ENCODE measurements at regions not wholly inside any gene's neighbourhood (a gene's known extent, or its start where the extent isn't known, plus 50 kb on each side); places are given as distances from the start of the nearest gene placed in this dataset.

- intact Hi-C loops (cut with micrococcal nuclease; ENCODE audit: unreplicated experiment) = no loop called here
- WGBS (ENCODE audit: insufficient coverage, insufficient replicate concordance, low lambda C conversion rate, missing lambda C conversion rate) = 51% methylated on average over 5 of the region's 6 CpGs
- no peaks in the 10 kb centered on the region for H3K36me3 ChIP-seq (ENCODE audit: control insufficient read depth in 2 of 2, insufficient read depth in 2 of 2, low read length in 1 of 2)
- H3K4me3 ChIP-seq = no peak overlapping the region
- ChIA-PET SMC1A (ENCODE audit: uncharacterized antibody, unreplicated experiment) (interaction anchor here (1.4 kb wide), 1 partner anchor 13 kb away, joined by 4 read pairs; no protein-coding TSS in a partner anchor), CTCF (interaction anchor here (0.6 kb wide), 1 partner anchor 81 kb away, joined by 4 read pairs; no protein-coding TSS in a partner anchor), RAD21 (ENCODE audit: unreplicated experiment) (interaction anchor here (1.1 kb wide), 1 partner anchor 13 kb away, joined by 3 read pairs; no protein-coding TSS in a partner anchor), POLR2A (no interaction called here)
- no peaks in the 10 kb centered on the region; a peak in 2 of 4 replicates for H3K27me3 ChIP-seq (replicated peaks in 1 of 2; ENCODE audit: control insufficient read depth in 2 of 2, insufficient read depth in 2 of 2, low read length in 1 of 2)
- no TSS peak for BruUV-seq (replicated peaks)
- H3K9me3 ChIP-seq (replicated peaks; ENCODE audit: control insufficient read depth, insufficient read depth, low read length) = no peaks in the 10 kb centered on the region
- no peak overlapping the region for H3K9ac ChIP-seq (ENCODE audit: control insufficient read depth, insufficient read depth, low read length)
- H3K27ac ChIP-seq (ENCODE audit: control insufficient read depth, insufficient read depth) = no peak overlapping the region
- H3K4me2 ChIP-seq (ENCODE audit: control insufficient read depth, insufficient read depth) = no peak overlapping the region
- in situ Hi-C loops (cut with MboI) = no loop called here
- H3K79me2 ChIP-seq (ENCODE audit: control insufficient read depth, insufficient read depth, low read length) = no peaks in the 10 kb centered on the region
- FAIRE-seq (no peak), ATAC-seq (no peak), DNase-seq (ENCODE audit: low read depth, low spot score) (no peak)
- no peaks in the 10 kb centered on the region for H3K4me1 ChIP-seq (ENCODE audit: control insufficient read depth, insufficient read depth, low read length)
- H4K20me1 ChIP-seq (ENCODE audit: control insufficient read depth, insufficient read depth) = no peaks in the 10 kb centered on the region
- no peak overlapping the region for H2AFZ ChIP-seq (ENCODE audit: control insufficient read depth, low read depth, low read length)
- TF ChIP-seq EP300 (IDR thresholded peaks at IDR 0.05; ENCODE audit: borderline replicate concordance in 1 of 2, control insufficient read depth in 1 of 2, low read depth in 2 of 2, low read length in 2 of 2) (no peak), SREBF1 (IDR thresholded peaks at IDR 0.05; ENCODE audit: low read length) (no peak), ZBED1 (IDR thresholded peaks at IDR 0.05; ENCODE audit: borderline replicate concordance) (no peak), USF2 (IDR thresholded peaks at IDR 0.05; ENCODE audit: borderline replicate concordance, low read depth, low read length) (no peak), CHD4 (IDR thresholded peaks at IDR 0.05) (no peak), POU2F2 (IDR thresholded peaks at IDR 0.05; ENCODE audit: borderline replicate concordance, low read depth, low read length) (no peak), REST (IDR thresholded peaks at IDR 0.05; ENCODE audit: low read depth, low read length) (no peak), JUNB (IDR thresholded peaks at IDR 0.05) (no peak), MAX (IDR thresholded peaks at IDR 0.05; ENCODE audit: low read depth, low read length) (no peak), KLF5 (IDR thresholded peaks at IDR 0.05; ENCODE audit: partially characterized antibody) (no peak), NFYA (IDR thresholded peaks at IDR 0.05; ENCODE audit: borderline replicate concordance, low read depth, low read length) (no peak), ZNF622 (IDR thresholded peaks at IDR 0.05) (no peak), YBX1 (IDR thresholded peaks at IDR 0.05) (no peak), ZBTB4 (CRISPR knock-in tag; IDR thresholded peaks at IDR 0.05) (no peak), CTCF (IDR thresholded peaks at IDR 0.05 in 2 of 3, conservative IDR thresholded peaks at IDR 0.05 in 1 of 3; ENCODE audit: control insufficient read depth in 2 of 3, extremely low read depth in 1 of 3, insufficient read depth in 1 of 3, low read depth in 3 of 3, low read length in 3 of 3) (no peak)
Observed at GRCh38 chr13:31031482-31031881, 99.0 kb downstream of the TEX26 start.

Measured in GM12878 (cell line).